Stimulated activated CD8-positive, alpha-beta memory T cell treated with anti-CD3 and anti-CD28 coated beads, Interleukin-4, amount 100 ng/mL, for 4 hours (primary cell): ENCODE measurements at regions not wholly inside any gene's neighbourhood (a gene's known extent, or its start where the extent isn't known, plus 50 kb on each side); places are given as distances from the start of the nearest gene placed in this dataset.

Experiments used
- DNase-seq, 2 donors: peaks; one replicate each; pipeline ENCODE4 v3.0.0-alpha.2; 2020; ENCODE audit warnings: low read depth in 2 of 2, low spot score in 1 of 2

GRCh38 chr6:155709262-155709661 is 253.6 kb upstream of the NOX3 start:
- DNase-seq: no peak

DNA sequence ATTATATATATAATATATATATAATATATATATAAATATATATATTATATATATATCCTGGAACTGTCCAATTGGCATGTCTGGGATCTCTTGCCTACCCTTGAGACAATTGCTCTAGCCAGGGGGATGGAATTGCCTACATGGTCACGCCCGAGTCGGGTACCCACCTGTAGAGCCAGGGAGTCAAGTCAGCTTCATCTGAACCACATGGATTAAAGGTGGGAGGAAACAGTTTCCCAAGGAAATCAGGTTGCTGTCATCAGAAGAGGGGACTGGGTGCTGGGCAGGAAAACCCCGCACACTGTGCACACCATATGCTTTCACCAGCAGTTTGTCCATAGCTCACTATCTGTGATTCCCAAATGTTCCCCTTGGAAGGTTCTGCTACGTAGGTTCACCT is 252.5 kb upstream of the NOX3 start:
- DNase-seq: no peak

DNA sequence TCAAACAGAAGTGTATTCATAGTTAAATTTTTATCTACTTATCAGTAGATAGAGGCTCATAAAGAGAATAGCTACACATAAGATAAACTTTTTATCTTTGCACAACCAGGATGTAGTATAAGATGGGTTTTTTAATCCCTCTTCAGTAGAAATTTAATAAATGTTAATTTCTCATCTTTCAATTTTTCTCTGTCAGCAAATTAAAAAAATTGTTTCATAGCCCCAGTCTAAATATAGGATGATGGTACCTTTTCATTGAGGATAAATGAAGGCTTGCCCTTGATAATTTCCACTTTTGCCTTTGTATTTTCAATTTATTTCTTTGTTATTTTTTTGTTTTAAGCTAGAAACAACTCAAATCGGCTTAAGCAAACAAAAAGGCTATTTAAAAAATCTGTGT is 251.2 kb upstream of the NOX3 start:
- no peak for DNase-seq

DNA sequence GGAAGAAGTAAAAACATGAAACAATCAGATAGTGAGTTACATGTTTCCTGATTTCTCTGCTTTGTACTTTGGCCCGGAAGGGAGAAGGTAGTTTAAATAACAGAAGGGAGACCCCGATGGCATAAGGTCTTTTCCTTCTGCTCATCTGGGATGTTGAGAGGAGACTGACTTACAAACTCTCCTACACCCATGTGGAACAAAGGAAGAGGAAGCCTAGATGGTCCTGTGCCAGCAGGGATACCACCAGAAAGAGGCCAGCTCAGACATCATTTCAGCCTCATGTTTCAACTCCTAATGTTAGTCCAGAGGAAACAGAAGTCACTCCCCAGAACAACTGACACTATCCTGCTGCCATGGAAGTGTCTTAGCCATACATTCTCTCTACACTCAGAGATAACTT is 250.7 kb upstream of the NOX3 start:
- DNase-seq: no peak

GRCh38 chr6:155701342-155701741 is 245.7 kb upstream of the NOX3 start:
- DNase-seq: no peak

DNA sequence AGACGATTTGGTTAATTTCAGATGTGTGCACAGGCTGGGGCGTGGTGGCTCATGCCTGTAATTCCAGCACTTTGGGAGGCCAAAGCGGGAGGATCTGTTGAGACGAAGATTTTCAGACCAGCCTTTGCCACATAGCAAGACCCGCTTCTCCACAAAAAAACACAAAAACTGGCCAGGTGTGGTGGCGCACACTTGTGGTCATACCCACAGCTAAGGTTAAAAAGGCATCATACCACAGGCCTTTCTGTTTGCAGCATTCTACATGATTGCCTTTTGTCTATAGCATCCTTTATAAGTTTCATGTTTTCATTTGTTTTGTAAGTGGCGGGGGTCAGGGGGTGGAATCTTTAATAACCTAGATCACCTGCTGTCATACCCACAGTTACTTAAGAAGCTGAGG is 239.9 kb upstream of the NOX3 start:
- DNase-seq: no peak

DNA sequence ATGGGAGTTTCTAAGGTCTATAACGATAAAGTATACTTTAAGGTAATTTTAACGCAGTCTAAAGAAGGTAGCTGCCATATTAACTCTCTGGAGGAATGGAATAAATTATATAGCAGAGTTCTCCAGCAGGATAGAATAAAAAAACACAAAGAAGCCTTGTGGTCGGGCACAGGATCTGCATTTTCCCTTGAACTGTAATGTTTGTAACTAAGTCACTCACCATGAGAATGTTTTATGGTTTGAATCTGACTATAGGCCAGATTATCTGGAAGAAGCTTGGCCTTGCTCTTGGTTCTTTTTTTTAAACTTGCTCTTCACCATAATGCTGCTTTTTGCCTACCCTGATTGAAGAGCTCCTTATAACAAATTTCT is 238.8 kb upstream of the NOX3 start:
- DNase-seq: no peak

DNA sequence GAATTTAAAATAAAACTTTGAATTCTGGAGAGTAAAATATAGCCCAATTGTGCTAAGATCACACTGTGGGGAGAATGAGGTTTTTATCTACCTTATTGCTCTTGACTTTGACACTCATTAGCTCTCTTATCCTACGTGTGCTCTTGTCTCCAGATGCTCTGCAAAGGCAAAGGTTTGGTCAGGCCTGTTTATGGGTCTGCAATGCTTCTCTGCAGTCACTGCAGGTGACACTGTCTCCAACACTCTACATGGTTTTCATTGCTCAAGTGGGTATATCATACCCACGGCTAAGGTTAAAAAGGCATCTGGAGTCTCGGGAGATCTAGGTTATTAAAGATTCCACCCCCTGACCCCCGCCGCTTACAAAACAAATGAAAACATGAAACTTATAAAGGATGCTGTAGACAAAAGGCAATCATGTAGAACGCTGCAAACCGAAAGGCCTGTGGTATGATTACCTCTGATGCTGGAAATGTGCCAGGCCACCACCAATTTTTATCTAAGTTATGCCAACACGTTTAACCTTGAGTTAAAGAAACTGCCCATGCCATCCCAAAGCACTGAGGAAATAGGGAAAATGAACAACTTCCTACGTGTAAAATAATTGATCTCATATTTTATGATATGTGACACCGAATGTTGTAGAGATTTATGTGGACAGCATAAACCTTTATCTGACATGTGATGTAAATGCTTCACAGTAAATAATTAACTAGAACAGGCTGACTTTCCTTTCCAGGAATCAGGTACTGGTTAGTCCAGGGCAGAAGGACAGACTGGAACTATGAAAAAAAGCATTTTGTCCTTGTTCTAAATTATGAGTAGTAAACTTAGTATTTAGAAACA is 238.2 kb upstream of the NOX3 start:
- no peak for DNase-seq

DNA sequence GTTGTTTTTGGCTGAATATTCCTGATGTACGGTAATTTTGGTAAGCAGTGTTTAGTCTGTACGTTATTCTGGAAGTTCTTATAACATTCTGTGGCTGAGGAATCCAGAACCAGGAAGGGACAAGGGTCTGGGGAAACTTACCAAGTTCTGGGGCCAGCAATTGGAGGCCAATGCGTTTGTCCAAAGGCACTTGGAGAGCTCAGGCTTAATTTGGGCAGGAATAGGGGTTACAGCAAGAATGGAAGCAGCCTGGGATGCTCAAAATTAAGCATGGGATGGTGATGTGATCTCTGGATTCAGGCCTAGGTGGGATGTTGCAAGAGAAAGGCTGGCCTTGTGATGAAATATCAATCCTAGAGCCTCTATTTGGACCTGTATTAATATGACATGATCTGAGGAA is 235.2 kb upstream of the NOX3 start:
- DNase-seq: no peak

DNA sequence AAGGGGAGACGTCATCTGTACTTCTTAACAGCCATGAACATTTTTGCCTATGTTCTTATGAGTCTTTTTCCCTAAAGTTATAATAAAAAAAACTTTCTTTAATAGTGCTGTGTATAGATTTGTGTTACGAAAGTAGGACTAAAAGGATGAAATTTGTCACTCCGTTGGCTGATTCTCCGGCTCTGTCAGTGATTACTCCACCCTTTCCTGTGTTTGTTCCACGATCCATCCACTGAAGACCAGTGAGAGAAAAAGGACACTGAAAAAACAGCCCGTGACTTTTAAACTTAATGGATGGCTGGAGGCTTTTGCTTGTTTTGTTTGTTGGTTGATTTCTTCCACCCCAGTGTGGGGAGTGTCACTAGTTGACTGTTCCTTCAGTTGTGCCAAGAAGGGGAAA is 232.0 kb upstream of the NOX3 start:
- no peak for DNase-seq

DNA sequence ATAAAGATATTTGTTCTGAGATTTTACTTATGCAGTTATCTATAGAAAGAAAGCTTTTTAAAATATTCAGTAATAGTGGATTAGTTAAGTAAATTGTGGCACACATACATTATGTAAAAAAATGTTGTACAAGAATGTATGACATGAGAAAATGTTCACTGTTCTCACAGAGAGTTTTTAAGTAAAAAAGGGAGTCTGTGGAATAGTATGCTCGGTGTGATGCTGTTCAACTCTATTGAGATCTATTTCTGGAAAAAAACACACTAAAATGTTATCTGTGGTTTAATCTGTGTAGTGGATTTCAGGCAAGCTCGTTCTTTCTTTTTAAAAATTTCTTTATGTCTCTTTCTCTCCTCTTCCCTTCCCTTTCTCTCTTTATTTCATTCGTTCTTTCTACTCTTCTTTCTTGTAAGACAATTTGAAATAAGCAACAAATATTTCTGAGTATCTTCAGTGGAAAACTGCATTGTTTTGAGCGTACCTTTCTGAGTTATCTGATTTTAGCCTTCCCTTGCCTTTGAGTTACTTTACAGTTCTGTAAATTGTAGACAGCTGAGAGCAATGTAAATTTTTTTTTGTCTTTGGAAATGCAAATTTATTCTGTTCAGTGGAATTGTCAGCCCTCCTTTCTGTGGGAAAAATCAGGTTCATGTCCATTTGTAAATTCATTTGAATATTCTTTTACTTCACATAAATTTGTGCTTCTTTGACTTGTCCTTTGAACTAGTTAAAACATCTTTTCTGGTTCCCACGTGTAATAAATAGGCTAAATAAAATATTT is 229.0 kb upstream of the NOX3 start:
- DNase-seq: no peak

DNA sequence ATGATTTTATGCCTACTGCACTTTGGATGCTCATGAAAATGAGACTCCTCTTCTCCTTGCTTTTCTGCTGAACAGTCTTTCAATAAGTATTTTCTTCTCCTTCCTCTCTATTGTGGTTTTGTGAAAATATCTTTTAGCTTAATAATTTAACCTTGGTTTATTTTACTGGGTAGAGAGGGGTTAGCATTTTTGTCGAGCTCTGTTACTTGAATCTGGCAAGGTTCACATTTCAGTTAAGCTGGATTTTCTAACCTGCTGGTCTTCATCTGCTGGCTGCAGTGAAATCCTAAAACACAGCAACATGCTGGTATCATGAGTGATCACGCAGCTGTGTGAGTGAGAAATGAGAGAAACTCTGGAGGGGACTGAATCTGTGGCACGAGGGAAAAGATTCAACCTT is 222.7 kb upstream of the NOX3 start:
- DNase-seq: no peak

DNA sequence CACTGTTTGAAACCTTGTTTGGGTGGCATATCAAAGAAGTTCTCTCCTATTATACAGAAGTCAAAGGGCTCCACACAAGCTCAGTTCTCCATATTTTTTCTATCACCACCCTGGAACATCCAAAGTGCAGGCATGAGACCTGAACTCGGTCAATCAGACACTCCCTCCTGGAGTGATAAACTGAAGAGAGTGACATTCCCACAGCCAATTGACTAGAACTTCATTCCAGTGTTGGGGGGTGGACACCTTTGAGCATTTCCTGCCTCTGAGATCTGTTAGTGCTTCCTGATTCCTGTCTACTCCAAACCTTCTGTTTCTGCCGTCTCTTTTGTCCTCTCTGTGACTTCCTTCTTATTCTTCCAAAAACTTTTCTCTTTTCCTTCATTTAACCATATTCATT is 220.7 kb upstream of the NOX3 start:
- no peak for DNase-seq

- DNase-seq: no peak
Measured at GRCh38 chr6:155670655-155671054, 215.0 kb upstream of the NOX3 start.

GRCh38 chr6:155660251-155660977 is 204.8 kb upstream of the NOX3 start:
- DNase-seq: no peak

- DNase-seq: no peak
Measured at GRCh38 chr6:155656024-155656423, 200.4 kb upstream of the NOX3 start.

GRCh38 chr6:155654474-155654873 is 198.8 kb upstream of the NOX3 start:
- DNase-seq: no peak

DNA sequence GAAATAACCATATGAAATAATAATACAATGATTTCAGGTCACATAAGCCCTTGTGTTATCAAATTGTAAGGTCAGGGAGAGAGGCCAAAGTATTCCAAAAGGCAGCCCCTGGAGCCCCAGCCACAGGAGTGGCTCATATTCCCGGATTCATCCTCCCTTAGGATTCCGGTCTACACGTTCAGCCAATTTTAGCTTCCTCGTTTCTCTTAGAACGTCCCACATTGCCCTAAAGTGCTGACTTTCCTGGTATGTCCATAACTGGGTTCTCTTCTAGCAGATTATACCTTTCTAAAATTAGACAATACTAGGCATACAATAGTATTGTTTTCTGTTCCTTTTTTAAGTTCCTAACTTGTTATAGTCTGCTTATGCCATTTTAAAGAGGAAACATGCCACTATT is 192.7 kb upstream of the NOX3 start:
- no peak for DNase-seq

DNA sequence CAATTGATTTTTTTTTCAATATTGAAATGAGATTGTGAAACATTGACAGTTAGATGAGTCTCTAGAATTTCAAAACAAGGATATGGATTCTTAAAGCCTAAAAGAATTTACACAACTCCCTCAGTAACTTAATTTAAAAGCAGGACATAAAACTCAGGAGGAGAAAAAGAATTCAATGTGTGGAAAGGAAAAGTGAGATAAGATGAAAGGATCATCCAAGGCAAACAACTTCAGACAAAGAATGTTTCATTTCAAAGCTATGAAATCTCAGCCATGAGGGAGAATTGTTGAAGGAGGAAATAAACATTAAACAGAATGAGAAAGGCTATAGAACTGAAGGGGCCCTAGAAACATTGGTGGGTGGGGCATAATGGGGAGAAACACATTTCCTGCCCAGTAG is 191.7 kb upstream of the NOX3 start:
- no peak for DNase-seq

- DNase-seq: no peak
Measured at GRCh38 chr6:155646443-155646842, 190.8 kb upstream of the NOX3 start.

DNA sequence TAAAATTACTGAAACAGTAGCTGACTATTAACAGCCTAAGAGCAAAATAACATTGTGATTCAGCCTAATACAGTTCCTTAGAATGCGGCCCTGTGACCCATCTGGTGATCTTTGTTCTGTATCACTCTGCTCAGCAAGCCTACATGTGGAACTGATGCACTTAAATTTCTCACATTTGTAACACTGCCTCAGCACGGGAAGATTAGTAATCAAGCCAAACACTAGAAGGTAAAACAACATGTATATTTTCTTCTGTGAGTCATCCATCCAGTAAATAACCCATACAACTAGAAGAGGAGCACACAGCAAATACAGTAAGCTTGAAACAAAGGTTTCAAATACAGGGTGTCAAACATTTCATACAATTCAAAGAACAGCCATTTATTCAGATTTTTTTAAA is 189.7 kb upstream of the NOX3 start:
- DNase-seq: no peak

DNA sequence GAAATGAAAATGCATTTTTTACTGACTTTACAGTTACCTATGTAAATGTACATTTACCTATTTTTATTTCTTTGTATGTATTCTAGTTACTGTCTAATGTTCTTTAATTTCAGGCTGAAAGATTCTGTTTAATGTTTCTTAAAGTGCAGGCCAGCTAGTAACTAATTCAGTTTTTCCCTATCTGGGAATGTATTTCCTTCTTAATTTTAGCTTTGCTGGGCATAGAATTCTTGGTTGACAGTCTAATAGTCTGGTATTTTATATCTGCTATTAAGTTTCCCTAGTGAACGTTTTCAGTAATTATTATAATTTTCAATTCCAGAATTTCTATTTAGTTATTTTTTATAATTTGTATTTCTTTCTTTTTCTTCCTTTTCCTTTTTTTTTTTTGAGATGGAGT is 186.0 kb upstream of the NOX3 start:
- DNase-seq: no peak
